IMR-90 (cell line): ENCODE measurements at regions not wholly inside any gene's neighbourhood (a gene's known extent, or its start where the extent isn't known, plus 50 kb on each side); places are given as distances from the start of the nearest gene placed in this dataset.

ENCODE experiments used
- ATAC-seq: fragments of 200-7000 bp; cut with Tn5 transposase; 2 replicates; pipeline ENCODE4 v1.9.1; 2020; ENCODE audit warnings: low read depth, mild to moderate bottlenecking, moderate library complexity
- BruUV-seq: library from RNA; stranded (reverse); fragments of 400-500 nt; replicated peaks from 2 replicates; lab custom pipeline; 2021; lab: Mats Ljungman, UMichigan
- CTCF ChIA-PET: fragments of 300-600 bp; formaldehyde crosslinking; extraction: SDS; loops from one replicate; lab custom pipeline; 2021; ENCODE audit warnings: antibody characterized with exemption; lab: Yijun Ruan, JAX
- POLR2A ChIA-PET: fragments of 300-600 bp; sonication (Branson Sonifier 250); formaldehyde crosslinking; loops from one replicate; lab custom pipeline; 2022; ENCODE audit warnings: antibody characterized with exemption; ENCODE audit not compliant: unreplicated experiment; lab: Charles Lee
- DNase-seq: peaks from one replicate; pipeline ENCODE4 v3.0.0; 2013
- H2AFZ ChIP-seq: replicated peaks from 2 replicates; pipeline ENCODE3; 2013; ENCODE audit warnings: low read length, mild to moderate bottlenecking; ENCODE audit not compliant: poor library complexity
- H2AK5ac ChIP-seq: 2 replicates; pipeline ENCODE4 v1.6.1; 2013; ENCODE audit warnings: low read depth, low read length, inconsistent platforms
- H2AK9ac ChIP-seq: replicated peaks from 2 replicates; pipeline ENCODE3; 2013; ENCODE audit warnings: mild to moderate bottlenecking, low read depth, low read length, moderate library complexity; ENCODE audit not compliant: poor library complexity
- H2BK120ac ChIP-seq: 2 replicates; pipeline ENCODE4 v1.6.1; 2013; ENCODE audit warnings: low read depth, low read length, inconsistent platforms
- H2BK15ac ChIP-seq: 3 replicates; pipeline ENCODE4 v1.6.1; 2013; ENCODE audit warnings: low read depth, low read length, inconsistent platforms
- H2BK20ac ChIP-seq: 2 replicates; pipeline ENCODE4 v1.6.1; 2013; ENCODE audit warnings: low read depth, mild to moderate bottlenecking, inconsistent platforms, low read length, moderate library complexity
- H2BK5ac ChIP-seq: 2 replicates; pipeline ENCODE4 v1.6.1; 2013; ENCODE audit warnings: mild to moderate bottlenecking, low read depth, low read length, inconsistent platforms; ENCODE audit not compliant: poor library complexity, severe bottlenecking
- H3K14ac ChIP-seq: replicated peaks from 2 replicates; pipeline ENCODE4 v1.6.1; 2013; ENCODE audit warnings: low read depth, low read length, inconsistent platforms
- H3K18ac ChIP-seq: 2 replicates; pipeline ENCODE4 v1.6.1; 2013; ENCODE audit warnings: low read depth, low read length, control low read depth
- H3K23ac ChIP-seq: 2 replicates; pipeline ENCODE4 v1.6.1; 2013; ENCODE audit warnings: low read depth, low read length, inconsistent platforms
- H3K27ac ChIP-seq: 2 replicates; pipeline ENCODE4 v1.5.1; 2013; ENCODE audit warnings: mild to moderate bottlenecking, control low read depth, low read length; ENCODE audit not compliant: insufficient read depth
- H3K27me3 ChIP-seq: 2 replicates; pipeline ENCODE4 v1.6.1; 2013; ENCODE audit warnings: low read length; ENCODE audit not compliant: control insufficient read depth, insufficient read depth
- H3K36me3 ChIP-seq: 2 replicates; pipeline ENCODE4 v1.6.1; 2013; ENCODE audit warnings: low read length, mixed read lengths; ENCODE audit not compliant: control insufficient read depth, insufficient read depth
- H3K4ac ChIP-seq: 2 replicates; pipeline ENCODE4 v1.6.1; 2013; ENCODE audit warnings: low read depth, low read length, inconsistent platforms
- H3K4me1 ChIP-seq: 2 replicates; pipeline ENCODE4 v1.6.1; 2013; ENCODE audit warnings: low read length, mixed read lengths; ENCODE audit not compliant: control insufficient read depth, insufficient read depth
- H3K4me2 ChIP-seq: 2 replicates; pipeline ENCODE4 v1.6.1; 2013; ENCODE audit warnings: low read depth, mild to moderate bottlenecking, control low read depth, low read length, moderate library complexity
- H3K4me3 ChIP-seq: 2 replicates; pipeline ENCODE4 v1.5.1; 2013; ENCODE audit warnings: low read depth, mild to moderate bottlenecking, control low read depth, low read length, moderate library complexity; ENCODE audit not compliant: insufficient read depth
- H3K56ac ChIP-seq: 2 replicates; pipeline ENCODE4 v1.6.1; 2013; ENCODE audit warnings: low read length, inconsistent platforms; ENCODE audit not compliant: insufficient read depth; ENCODE audit errors: extremely low read depth
- H3K79me1 ChIP-seq, 2 experiments: 2 replicates each; pipeline ENCODE4 v1.6.1; 2013; ENCODE audit warnings: low read length in 2 of 2, inconsistent platforms in 1 of 2, low read depth in 1 of 2
- H3K9ac ChIP-seq: 2 replicates; pipeline ENCODE4 v1.6.1; 2013; ENCODE audit warnings: low read depth, low read length, control low read depth
- H3K9me1 ChIP-seq: 2 replicates; pipeline ENCODE4 v1.6.1; 2013; ENCODE audit warnings: low read length, inconsistent platforms; ENCODE audit not compliant: insufficient read depth
- H3K9me3 ChIP-seq: 2 replicates; pipeline ENCODE4 v1.6.1; 2013; ENCODE audit warnings: low read length; ENCODE audit not compliant: control insufficient read depth, insufficient read depth
- H4K20me1 ChIP-seq: 2 replicates; pipeline ENCODE4 v1.6.1; 2013; ENCODE audit warnings: low read length, inconsistent platforms; ENCODE audit not compliant: insufficient read depth
- H4K5ac ChIP-seq: 2 replicates; pipeline ENCODE4 v1.6.1; 2013; ENCODE audit warnings: mild to moderate bottlenecking, low read depth, low read length, control low read depth
- H4K8ac ChIP-seq, 2 experiments: 2 replicates each; pipeline ENCODE4 v1.6.1; 2013; ENCODE audit warnings: low read depth in 2 of 2, low read length in 2 of 2, control low read depth in 1 of 2, inconsistent platforms in 1 of 2
- H4K91ac ChIP-seq: 2 replicates; pipeline ENCODE4 v1.6.1; 2013; ENCODE audit warnings: low read depth, low read length, inconsistent platforms; ENCODE audit not compliant: insufficient read depth
- CEBPB ChIP-seq: IDR thresholded peaks from 2 replicates; pipeline ENCODE4 v1.6.1; 2012; ENCODE audit warnings: low read depth, low read length, improper control_type of control experiment
- CHD1 ChIP-seq: IDR thresholded peaks from 2 replicates; pipeline ENCODE4 v1.6.1; 2012; ENCODE audit warnings: low read depth, low read length, improper control_type of control experiment
- CTCF ChIP-seq: conservative IDR thresholded peaks from 2 replicates; pipeline ENCODE4 v1.5.1; 2012; ENCODE audit warnings: mild to moderate bottlenecking, low read depth, low read length, improper control_type of control experiment
- ELK1 ChIP-seq: fragments of 150-350 bp; IDR thresholded peaks from 2 replicates; pipeline ENCODE4 v1.6.1; 2016; ENCODE audit warnings: low read depth, mild to moderate bottlenecking, low read length, moderate library complexity, borderline replicate concordance
- MAZ ChIP-seq: IDR thresholded peaks from 2 replicates; pipeline ENCODE4 v1.6.1; 2012; ENCODE audit warnings: low read depth, mild to moderate bottlenecking, low read length, improper control_type of control experiment, moderate library complexity, borderline replicate concordance
- MXI1 ChIP-seq: IDR thresholded peaks from 2 replicates; pipeline ENCODE4 v1.6.1; 2012; ENCODE audit warnings: low read depth, mild to moderate bottlenecking, low read length, moderate library complexity, borderline replicate concordance
- NFE2L2 ChIP-seq: fragments of 150-350 bp; IDR thresholded peaks from 2 replicates; pipeline ENCODE4 v1.6.1; 2016; ENCODE audit warnings: low read depth, mild to moderate bottlenecking, low read length
- RCOR1 ChIP-seq: IDR thresholded peaks from 2 replicates; pipeline ENCODE4 v1.6.1; 2012; ENCODE audit warnings: mild to moderate bottlenecking, low read length, improper control_type of control experiment; ENCODE audit not compliant: insufficient replicate concordance
- SMC3 ChIP-seq: fragments of 150-350 bp; IDR thresholded peaks from 2 replicates; pipeline ENCODE4 v1.6.1; 2016; ENCODE audit warnings: low read depth, mild to moderate bottlenecking, antibody characterized with exemption, low read length, moderate library complexity
- WGBS, 2 experiments: methylation state at CpG; one replicate each; pipeline versions ENCODE4 v1.1.5 to v1.1.7; 2013; ENCODE audit warnings: missing lambda C conversion rate in 2 of 2; ENCODE audit not compliant: insufficient read length in 1 of 2; ENCODE audit errors: extremely low coverage in 2 of 2; 5-methylcytosine and 5-hydroxymethylcytosine counted together
- dilution Hi-C: fragments of 300-500 bp; cut with HindIII; formaldehyde crosslinking; loops from one replicate; pipeline ENCODE4 v1.14.3; 2018; ENCODE audit warnings: low sequenced_read_pairs; ENCODE audit not compliant: unreplicated experiment
- in situ Hi-C: fragments of 300-500 bp; cut with MboI; formaldehyde crosslinking; loops from 3 replicates; pipeline ENCODE4 v1.14.3; 2019; ENCODE audit warnings: low sequenced_read_pairs, inconsistent platforms, mixed read lengths
- intact Hi-C: fragments of 100-400 bp; cut with micrococcal nuclease; formaldehyde crosslinking; loops from 2 replicates; pipeline ENCODE4 v1.10.0; 2022

GRCh38 chr2:221254299-221254698 lies 317.8 kb downstream of the EPHA4 start:
- Histone ChIP-seq H3K9me1 (no peaks in the 10 kb centered on the region), H4K20me1 (no peaks in the 10 kb centered on the region), H3K4me1 (no peaks in the 10 kb centered on the region), H3K4me3 (no peak overlapping the region), H3K56ac (no peak overlapping the region), H3K27ac (no peak overlapping the region), H3K9ac (no peak overlapping the region), H3K23ac (no peak overlapping the region), H4K8ac (no peak overlapping the region), H3K79me1 (no peaks in the 10 kb centered on the region), H3K4me2 (no peak overlapping the region), H4K91ac (no peak overlapping the region), H3K36me3 (no peaks in the 10 kb centered on the region), H3K18ac (no peak overlapping the region), H2BK5ac (no peak overlapping the region), H2AK5ac (no peak overlapping the region), H3K4ac (no peak overlapping the region), H2BK120ac (no peak overlapping the region), H2AK9ac (no peak overlapping the region), H2AFZ (no peak overlapping the region), H2BK15ac (no peak overlapping the region), H3K27me3 (no peaks in the 10 kb centered on the region), H2BK20ac (no peak overlapping the region), H4K5ac (no peak overlapping the region), H3K14ac (no peak overlapping the region), H3K9me3 (no peaks in the 10 kb centered on the region)
- ChIA-PET CTCF (no interaction called here), POLR2A (no interaction called here)
- no peak for ATAC-seq
- BruUV-seq: no TSS peak
- intact Hi-C loops (no loop called here), dilution Hi-C loops (no loop called here), in situ Hi-C loops (no loop called here)
- TF ChIP-seq SMC3 (no peak), CEBPB (no peak), NFE2L2 (no peak), MAZ (no peak), ELK1 (no peak), CHD1 (no peak), RCOR1 (no peak), CTCF (no peak), MXI1 (no peak)
- DNase-seq: no peak
- no CpG with 5 or more reads among the region's 4 CpGs for WGBS, 2 experiments
